Activated CD8-positive, alpha-beta T cell treated with anti-CD3 and anti-CD28 coated beads for 36 hours (primary cell): ENCODE measurements at regions not wholly inside any gene's neighbourhood (a gene's known extent, or its start where the extent isn't known, plus 50 kb on each side); places are given as distances from the start of the nearest gene placed in this dataset.

ENCODE experiments used
- ATAC-seq: fragments of 200-7000 bp; cut with Tn5 transposase; one replicate; pipeline ENCODE4 v1.10.0; 2021; ENCODE audit warnings: mild to moderate bottlenecking, moderate library complexity
- CTCF ChIA-PET: fragments of 350-600 bp; sonication (Branson Sonifier 250); formaldehyde crosslinking; loops from one replicate; lab custom pipeline; 2021; ENCODE audit warnings: antibody characterized with exemption; lab: Charles Lee
- POLR2A ChIA-PET: fragments of 350-600 bp; sonication (Branson Sonifier 250); formaldehyde crosslinking; loops from one replicate; lab custom pipeline; 2021; ENCODE audit warnings: antibody characterized with exemption; lab: Charles Lee
- DNase-seq: peaks from one replicate; pipeline ENCODE4 v3.0.0-alpha.2; 2020
- H3K27ac Mint-ChIP-seq: one replicate; pipeline ENCODE4 v1.8.0; 2021; ENCODE audit warnings: mild to moderate bottlenecking, mixed read lengths
- H3K27me3 Mint-ChIP-seq: one replicate; pipeline ENCODE4 v1.8.0; 2021; ENCODE audit warnings: mixed read lengths
- H3K36me3 Mint-ChIP-seq: one replicate; pipeline ENCODE4 v1.8.0; 2021; ENCODE audit warnings: low read depth, mixed read lengths
- H3K4me1 Mint-ChIP-seq: one replicate; pipeline ENCODE4 v1.8.0; 2021; ENCODE audit warnings: low read depth, mixed read lengths
- H3K4me3 Mint-ChIP-seq: one replicate; pipeline ENCODE4 v1.8.0; 2021; ENCODE audit warnings: mild to moderate bottlenecking, moderate library complexity, mixed read lengths
- H3K9me3 Mint-ChIP-seq: one replicate; pipeline ENCODE4 v1.8.0; 2021; ENCODE audit warnings: mixed read lengths
- CTCF ChIP-seq: fragments of 200-600 bp; IDR thresholded peaks from one replicate; pipeline ENCODE4 v1.8.0; 2022; ENCODE audit warnings: antibody characterized with exemption, mild to moderate bottlenecking
- intact Hi-C: fragments of 100-400 bp; cut with micrococcal nuclease; formaldehyde crosslinking; loops from one replicate; pipeline ENCODE4 v1.10.0; 2022

GRCh38 chrX:99549381-99549780 lies 860.7 kb downstream of the PCDH19 start:
- no peaks in the 10 kb centered on the region for H3K36me3 Mint-ChIP-seq
- H3K4me1 Mint-ChIP-seq, result no peaks in the 10 kb centered on the region
- H3K27ac Mint-ChIP-seq, result no peak overlapping the region
- no peak for DNase-seq
- ATAC-seq, result no peak
- no peaks in the 10 kb centered on the region for H3K27me3 Mint-ChIP-seq
- intact Hi-C loops, result no loop called here
- H3K9me3 Mint-ChIP-seq, result peaks cover 2% of the 10 kb centered on the region
- H3K4me3 Mint-ChIP-seq, result no peak overlapping the region
- TF ChIP-seq CTCF, result no peak
- ChIA-PET POLR2A (no interaction called here), CTCF (no interaction called here)

- ChIA-PET CTCF (no interaction called here), POLR2A (no interaction called here)
- Mint-ChIP-seq H3K27me3 (no peaks in the 10 kb centered on the region), H3K36me3 (no peaks in the 10 kb centered on the region), H3K4me3 (no peak overlapping the region), H3K4me1 (no peaks in the 10 kb centered on the region), H3K27ac (no peak overlapping the region), H3K9me3 (no peaks in the 10 kb centered on the region)
- DNase-seq, result no peak
- TF ChIP-seq CTCF, result no peak
- no peak for ATAC-seq
- intact Hi-C loops, result no loop called here
Measured at GRCh38 chrX:99522450-99522849, 887.6 kb downstream of the PCDH19 start.

- intact Hi-C loops, result no loop called here
- no peak overlapping the region for H3K4me3 Mint-ChIP-seq
- POLR2A ChIA-PET, result no interaction called here
- no peaks in the 10 kb centered on the region for H3K9me3 Mint-ChIP-seq
- no peak for DNase-seq
- no peak overlapping the region for H3K27ac Mint-ChIP-seq
- no peaks in the 10 kb centered on the region for H3K4me1 Mint-ChIP-seq
- ATAC-seq, result no peak
- H3K36me3 Mint-ChIP-seq, result no peaks in the 10 kb centered on the region
- no peaks in the 10 kb centered on the region for H3K27me3 Mint-ChIP-seq
- TF ChIP-seq CTCF, result no peak
- CTCF ChIA-PET, result no interaction called here
Measured at GRCh38 chrX:99507768-99508167, 902.3 kb downstream of the PCDH19 start.

GRCh38 chrX:99495453-99495852 lies 914.6 kb downstream of the PCDH19 start:
- no peaks in the 10 kb centered on the region for H3K4me1 Mint-ChIP-seq
- ChIA-PET CTCF (no interaction called here), POLR2A (no interaction called here)
- H3K9me3 Mint-ChIP-seq, result peaks cover 2% of the 10 kb centered on the region
- no peak overlapping the region for H3K27ac Mint-ChIP-seq
- intact Hi-C loops, result no loop called here
- no peak overlapping the region for H3K4me3 Mint-ChIP-seq
- no peak for TF ChIP-seq CTCF
- DNase-seq, result no peak
- no peak for ATAC-seq
- no peaks in the 10 kb centered on the region for H3K36me3 Mint-ChIP-seq
- H3K27me3 Mint-ChIP-seq, result no peaks in the 10 kb centered on the region

GRCh38 chrX:99494668-99495067 lies 915.4 kb downstream of the PCDH19 start:
- H3K4me1 Mint-ChIP-seq, result no peaks in the 10 kb centered on the region
- intact Hi-C loops, result no loop called here
- ATAC-seq (no peak), DNase-seq (no peak)
- TF ChIP-seq CTCF, result no peak
- H3K27ac Mint-ChIP-seq, result no peak overlapping the region
- peaks cover 2% of the 10 kb centered on the region for H3K9me3 Mint-ChIP-seq
- POLR2A ChIA-PET, result no interaction called here
- H3K36me3 Mint-ChIP-seq, result no peaks in the 10 kb centered on the region
- no peak overlapping the region for H3K4me3 Mint-ChIP-seq
- CTCF ChIA-PET, result no interaction called here
- H3K27me3 Mint-ChIP-seq, result no peaks in the 10 kb centered on the region
